HG03558 (cell line): ENCODE measurements at regions not wholly inside any gene's neighbourhood (a gene's known extent, or its start where the extent isn't known, plus 50 kb on each side); places are given as distances from the start of the nearest gene placed in this dataset.
"Not testable (repeated sequence)": the region's sequence is repeated elsewhere in the genome, so short reads cannot be mapped to it uniquely, and the experiment has no call there.

Experiments used
- ATAC-seq: cut with Tn5 transposase; IDR thresholded peaks from one replicate; pipeline ENCODE4 v1.9.1; 2021; ENCODE audit warnings: moderate number of reproducible peaks; ENCODE audit not compliant: unreplicated experiment; ENCODE audit errors: extremely low read depth

DNA sequence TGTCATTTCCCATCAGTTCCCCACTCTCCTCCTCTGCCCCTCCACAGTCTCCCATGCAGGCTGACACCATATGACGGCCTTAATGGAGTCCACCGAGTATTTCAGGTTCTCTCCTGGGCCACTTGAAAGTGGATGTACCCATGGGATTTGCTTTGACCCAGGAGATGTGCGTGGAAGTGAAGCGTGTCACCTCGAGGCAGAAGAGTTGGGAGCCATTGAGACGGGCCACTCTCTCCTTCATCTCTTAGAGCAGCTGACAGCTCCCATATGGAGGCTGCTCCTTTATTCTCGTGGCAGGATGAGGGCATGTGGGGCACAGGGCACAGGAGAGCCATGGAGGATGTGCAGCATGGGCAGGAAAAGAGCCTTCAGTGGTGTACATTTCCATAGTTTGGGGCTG is 144.7 kb upstream of the CRYM start:
- ATAC-seq: not testable (repeated sequence)

DNA sequence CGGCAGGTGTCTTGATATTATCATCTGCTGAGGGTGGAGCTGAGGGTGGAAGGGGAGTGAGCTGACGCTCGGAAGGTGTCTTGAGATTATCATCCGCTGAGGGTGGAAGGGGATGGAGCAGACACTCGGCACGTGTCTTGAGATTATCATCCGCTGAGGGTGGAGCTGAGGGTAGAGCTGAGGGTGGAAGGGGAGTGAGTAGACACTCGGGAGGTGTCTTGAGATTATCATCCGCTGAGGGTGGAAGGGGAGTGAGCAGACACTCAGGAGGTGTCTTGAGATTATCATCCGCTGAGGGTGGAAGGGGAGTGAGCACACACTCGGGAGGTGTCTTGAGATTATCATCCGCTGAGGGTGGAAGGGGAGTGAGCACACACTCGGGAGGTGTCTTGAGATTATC is 126.6 kb upstream of the CRYM start:
- ATAC-seq: not testable (repeated sequence)

DNA sequence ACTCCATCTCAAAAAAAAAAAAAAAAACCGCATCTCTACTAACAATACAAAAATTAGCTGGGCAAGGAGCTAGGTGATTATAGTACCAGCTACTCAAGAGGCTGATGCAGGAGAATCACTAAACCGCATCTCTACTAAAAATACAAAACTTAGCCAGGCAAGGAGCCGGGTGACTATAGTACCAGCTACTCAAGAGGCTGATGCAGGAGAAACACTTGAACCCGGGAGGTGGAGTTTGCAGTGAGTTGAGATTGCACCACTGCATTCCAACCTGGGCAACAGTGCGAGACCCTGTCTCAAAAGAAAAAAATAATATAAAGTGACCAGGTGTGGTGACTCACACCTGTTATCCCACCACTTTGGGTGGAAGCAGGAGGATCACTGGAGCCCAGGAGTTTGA is 119.8 kb upstream of the CRYM start:
- not testable (repeated sequence) for ATAC-seq

DNA sequence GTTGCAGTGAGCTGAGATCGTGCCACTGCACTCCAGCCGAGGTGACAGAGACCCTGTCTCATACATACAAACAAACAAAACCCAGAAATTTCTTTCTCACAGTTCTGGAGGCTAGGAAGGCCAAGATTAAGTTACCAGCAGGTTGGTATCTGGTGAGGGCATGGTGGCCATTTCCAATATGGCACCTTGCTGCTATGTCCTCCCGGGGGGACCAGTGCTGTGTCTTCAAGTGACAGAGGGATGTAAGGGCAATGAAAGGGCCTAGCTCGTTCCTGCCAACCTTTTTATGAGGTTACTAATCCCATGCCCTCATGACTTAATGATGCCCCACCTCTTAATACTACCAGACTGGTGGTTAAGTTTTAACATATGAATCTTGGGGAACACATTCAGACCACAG is 118.5 kb upstream of the CRYM start:
- ATAC-seq: not testable (repeated sequence)

DNA sequence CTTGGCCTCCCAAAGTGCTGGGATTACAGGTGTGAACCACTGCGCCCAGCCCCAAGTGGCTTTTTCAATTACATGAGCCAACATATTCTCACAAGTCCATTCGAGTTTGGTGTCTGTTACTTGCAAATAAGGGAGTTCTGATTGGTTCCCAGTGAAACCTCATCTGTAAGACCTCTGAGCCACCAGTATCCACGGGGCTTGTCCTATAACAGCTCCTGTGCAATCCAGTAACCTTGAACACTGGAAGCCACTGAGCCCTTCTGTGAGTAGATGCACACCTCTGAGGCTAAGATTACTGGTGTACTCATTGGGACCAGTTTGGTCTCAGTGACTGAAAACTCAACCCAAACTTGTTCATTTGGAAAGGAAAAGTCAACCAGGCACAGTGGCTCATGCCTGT is 112.5 kb upstream of the CRYM start:
- not testable (repeated sequence) for ATAC-seq

DNA sequence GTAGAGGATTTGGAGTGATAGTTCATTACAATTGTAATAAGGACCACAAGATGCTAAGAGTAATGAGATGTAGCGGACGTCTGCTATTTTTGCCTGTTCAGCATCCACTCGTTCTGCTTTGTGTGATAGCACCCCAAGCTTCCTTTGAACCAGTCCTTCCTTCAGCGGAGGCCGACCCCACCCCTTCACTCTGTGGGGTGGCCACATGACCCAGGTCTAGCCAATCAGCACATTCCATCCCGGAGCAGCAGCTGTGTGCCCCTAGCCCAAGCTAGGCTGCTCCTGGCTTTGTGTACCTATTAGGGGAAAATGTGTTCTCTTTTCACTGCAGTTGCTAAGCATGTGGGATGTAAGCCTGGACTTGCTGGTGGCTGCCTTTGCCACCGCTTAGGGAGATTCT is 111.8 kb upstream of the CRYM start:
- not testable (repeated sequence) for ATAC-seq

DNA sequence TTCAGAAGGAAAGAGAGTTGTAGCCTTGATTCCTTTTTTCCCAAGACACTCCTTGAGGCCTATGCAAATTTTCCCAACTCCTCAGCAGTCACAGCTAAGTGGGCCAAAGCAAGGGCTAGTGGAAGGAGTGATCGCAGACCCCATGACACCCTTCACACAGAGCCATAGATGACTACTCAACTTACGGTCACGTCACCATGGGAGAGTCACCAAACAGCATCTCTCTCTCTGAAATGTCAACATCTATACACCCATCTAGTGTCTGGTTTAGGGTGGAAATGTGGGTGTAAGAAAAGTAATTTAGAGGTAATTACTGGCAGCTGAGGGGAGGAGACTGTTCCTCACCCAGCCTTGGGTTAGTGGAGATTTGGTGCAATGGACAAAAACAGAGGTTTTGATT is 109.7 kb upstream of the CRYM start:
- ATAC-seq: not testable (repeated sequence)

DNA sequence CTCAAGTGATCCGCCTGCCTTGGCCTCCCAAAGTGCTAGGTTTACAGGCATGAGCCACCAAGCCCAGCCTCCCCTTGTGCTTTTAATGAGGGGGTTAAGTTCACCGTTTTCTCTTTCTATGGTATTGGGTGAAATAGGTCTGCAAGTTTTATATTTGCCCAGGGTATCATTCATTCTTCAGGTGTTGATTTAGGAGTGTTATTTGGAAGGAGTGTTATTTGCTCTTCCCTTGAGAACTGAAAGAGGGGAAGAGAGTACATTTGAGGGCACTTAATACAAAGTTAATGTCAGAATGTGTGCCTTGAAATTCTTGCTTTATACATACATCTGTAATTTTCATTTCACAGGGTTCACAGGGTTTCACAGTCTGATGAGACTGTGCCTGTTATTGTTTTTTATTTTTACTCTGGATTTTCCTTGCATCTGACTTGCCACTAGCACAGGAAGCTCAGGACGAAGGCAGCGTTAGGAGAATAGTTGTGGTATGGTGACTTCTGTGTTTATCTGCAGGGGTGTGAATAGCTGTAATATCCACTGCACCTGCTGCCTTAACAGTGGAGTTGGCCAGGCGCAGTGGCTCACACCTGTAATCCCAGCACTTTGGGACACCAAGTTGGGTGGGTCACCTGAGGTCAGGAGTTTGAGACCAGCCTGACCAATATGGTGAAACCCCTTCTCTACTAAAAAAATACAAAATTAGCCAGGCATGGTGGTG is 108.3 kb upstream of the CRYM start:
- ATAC-seq: not testable (repeated sequence)

DNA sequence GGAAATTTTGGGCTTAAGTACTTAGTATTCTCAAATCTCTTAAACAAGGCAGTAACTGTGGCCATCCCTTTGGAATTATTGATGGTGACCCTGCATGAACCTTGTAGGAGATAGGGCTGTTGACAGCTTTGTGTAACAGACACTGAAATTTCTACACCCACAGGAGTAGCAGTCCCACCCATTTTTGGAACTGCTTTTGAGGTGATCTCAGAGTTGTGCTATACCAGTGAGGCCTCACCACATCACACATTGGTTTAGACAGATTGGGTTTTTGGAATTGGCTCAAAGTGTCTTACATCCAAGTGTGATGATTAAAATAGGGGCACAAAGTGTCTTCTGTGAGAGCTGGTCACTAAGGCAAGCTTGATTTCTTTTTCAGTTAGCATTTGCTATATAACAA is 105.6 kb upstream of the CRYM start:
- ATAC-seq: not testable (repeated sequence)

DNA sequence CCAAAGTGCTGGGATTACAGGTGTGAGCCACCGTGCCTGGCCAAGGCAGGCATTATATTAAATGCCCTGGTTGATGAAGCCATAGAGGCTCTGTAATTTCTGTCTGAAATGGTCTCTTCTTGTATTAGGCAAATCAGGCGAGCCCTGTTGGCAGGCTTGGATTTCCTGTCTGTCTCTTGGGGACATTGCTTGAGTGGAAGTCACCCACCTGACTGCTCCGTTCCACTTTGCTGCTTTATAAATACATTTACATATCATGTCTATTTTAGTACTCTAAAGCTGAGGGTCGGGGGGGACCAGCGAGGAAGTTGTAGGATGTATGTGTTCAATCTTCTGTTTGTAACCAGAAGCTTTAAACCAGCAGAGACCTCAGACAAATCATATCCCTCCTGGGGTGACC is 101.6 kb upstream of the CRYM start:
- not testable (repeated sequence) for ATAC-seq

DNA sequence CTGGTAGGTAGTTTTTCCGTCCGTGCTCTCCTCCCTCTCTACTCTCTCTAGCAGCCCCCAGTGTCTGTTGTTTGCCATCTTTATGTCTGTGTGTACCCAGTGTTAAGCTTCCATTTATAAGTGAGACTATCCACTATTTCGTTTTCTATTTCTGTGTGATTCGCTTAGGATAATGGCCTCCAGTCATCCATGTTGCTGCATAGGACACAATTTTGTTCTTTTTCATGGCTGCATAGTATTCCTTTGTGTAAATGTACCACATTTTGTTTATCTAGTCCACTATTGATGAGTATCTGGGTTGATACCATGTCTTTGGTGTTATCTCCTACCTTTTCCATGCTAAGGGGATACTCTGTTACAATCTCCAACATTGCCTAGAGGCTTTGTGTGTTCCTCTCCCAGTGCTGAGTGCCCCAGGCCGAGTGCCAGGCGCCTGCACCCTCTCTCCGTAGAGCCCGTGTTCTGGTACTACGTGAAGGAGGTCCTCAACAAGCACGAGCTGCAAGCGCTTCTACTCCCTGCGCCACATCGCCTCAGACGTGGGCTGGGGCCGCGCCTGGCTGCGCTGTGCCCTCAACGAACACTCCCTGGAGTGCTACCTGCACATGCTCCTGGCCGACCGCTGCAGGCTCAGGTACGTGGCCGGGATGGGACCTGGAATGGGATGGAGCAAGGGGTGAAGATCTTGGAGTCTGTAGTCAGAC is 98.3 kb upstream of the CRYM start:
- not testable (repeated sequence) for ATAC-seq

DNA sequence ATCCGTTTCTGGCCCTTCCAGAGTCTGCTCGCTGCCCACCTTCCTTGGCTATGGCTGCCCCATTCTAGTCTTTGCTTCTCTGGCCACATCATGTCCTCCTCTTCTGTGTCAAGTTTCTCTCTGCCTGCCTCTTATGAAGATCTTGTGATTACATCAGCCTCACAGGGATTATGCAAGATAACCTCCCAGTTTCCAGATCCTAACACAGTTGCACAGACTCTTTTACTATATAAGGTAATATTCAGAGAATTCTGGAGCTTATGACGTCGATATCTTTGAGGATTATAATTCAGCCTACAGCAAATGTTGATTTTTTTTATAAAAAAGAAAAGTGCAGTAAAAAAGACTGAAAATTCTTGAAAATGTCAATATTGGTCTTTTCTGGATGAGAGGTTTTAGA is 97.2 kb upstream of the CRYM start:
- ATAC-seq: not testable (repeated sequence)

DNA sequence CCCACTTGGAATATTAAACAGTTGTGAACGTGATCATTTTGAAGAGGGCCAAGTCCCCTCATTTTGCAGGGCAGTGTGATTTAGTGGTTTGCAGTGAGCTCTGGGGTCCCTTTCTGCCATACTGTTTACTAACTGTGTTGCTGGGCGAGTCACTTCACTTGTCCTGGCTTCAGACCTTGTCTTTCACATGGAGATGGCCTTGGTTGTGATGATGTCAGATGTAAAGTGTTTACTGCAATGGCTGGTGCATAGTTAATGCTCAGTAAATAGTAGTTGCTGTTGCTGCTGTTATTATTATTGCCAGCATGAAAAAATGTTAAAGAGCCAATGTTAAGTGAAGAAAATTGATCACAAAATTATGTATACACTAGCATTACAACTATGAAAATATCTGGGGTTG is 95.4 kb upstream of the CRYM start:
- not testable (repeated sequence) for ATAC-seq

DNA sequence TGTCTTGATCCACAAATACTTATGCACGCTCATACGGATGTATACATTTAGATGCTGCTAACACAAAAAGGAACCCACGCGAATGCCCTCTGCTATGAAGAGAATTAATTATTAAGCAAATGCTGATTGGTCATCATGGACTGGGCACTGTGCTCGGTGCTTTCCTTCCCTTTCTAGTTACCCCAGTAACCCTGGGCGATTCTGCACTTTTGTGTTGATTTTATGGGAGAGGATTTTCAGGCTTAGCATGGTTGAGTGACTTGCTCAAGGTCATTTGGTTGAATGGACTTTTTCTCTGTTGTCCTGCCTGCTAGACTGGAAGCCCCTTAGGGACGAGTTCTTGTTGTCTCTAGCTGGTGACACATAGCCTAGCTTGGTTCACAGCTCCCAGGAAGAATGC is 94.8 kb upstream of the CRYM start:
- ATAC-seq: not testable (repeated sequence)

DNA sequence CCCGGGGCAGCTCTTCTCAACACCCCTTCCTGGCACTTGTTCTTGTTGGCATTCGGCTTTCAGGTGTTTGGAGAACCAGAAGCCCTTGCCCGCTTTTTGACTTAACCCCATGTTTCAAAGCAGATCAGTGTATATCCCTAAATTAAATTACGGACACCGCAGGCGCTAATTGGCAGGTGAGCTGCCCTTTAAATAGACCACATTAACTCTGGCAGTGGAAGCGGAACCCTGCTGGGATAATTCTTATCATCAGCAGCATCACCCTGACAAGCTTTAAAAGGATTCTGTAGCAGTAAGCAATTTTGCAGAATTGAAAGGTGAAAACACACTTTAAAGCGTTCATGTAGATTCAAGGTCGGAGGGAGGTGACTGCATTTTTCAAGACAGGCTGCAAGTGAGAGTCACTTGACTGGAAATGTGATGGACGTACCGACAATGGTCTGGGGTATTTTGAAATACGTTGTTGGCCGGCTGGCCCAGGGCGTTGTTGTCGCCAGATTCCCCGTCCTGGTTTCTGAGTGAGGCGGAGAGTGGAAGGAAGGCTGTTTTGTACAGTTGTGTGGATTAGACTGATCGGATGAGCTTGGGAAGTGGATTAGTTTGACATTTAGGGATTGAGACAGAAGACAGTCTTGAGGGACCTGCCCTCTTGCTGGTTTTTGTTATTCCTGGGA is 94.2 kb upstream of the CRYM start:
- not testable (repeated sequence) for ATAC-seq

DNA sequence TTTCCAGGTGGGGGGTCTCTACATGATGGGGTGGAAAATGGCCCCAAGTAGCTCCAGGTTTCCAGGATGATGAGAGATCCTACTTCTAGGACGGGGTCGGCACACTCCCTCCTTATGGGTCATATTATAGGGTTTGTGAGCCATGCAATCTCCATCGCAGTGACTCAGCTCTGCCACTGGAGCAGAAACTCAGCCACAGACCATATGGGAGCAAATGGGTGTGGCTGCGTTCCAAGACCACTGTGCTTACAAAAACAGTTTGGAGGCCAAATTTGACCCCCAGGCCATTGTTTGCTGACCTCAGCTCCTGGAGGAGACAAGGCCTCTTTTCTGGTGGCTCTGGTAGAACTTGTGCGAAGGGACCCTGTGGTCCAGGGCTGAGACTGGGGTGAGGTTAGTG is 92.7 kb upstream of the CRYM start:
- not testable (repeated sequence) for ATAC-seq

DNA sequence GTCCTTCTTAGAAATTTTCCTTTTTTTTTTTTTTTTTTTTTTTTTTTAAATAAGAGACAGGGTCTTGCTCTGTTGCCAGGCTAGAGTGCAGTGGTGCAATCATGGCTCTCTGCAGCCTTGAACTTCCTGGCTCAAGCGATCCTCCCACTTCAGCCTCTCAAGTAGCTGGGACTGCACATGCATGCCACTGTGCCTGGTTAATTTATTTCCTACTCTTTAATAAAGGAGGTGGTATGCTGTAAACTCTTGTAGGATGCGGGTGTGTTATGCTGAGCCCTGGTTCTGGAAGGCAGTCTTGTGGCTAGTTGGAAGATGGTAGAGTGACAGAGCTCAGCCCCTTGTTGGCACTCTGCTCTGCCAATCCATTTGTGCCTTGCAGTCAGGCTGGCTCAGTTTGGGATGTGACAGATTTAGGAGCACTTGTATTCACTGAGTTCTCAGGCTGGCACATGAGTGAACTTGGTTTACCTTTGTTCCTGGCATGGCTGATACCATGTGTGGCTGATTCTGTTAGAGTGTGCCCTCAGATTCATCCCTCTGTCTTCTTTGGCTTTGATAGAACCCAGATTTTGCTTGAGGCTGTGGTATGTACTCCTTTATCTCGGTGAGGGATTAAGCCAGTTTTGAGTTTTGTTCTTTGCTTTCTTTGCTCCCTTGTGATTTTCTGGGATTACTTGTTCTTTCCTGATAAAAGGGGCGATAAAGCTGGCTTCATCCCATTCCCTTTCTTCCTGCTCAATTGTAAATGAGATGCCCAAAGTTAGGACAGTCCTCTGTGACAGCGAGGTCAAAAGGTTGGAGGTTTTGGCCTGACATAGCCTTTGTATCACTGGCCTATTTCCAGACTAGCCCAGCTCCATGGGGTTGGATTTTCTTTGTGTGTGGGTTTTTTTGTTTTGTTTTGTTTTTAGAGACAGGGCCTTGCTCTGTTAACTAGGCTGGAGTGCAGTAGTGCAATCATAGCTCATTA is 91.2 kb upstream of the CRYM start:
- not testable (repeated sequence) for ATAC-seq

DNA sequence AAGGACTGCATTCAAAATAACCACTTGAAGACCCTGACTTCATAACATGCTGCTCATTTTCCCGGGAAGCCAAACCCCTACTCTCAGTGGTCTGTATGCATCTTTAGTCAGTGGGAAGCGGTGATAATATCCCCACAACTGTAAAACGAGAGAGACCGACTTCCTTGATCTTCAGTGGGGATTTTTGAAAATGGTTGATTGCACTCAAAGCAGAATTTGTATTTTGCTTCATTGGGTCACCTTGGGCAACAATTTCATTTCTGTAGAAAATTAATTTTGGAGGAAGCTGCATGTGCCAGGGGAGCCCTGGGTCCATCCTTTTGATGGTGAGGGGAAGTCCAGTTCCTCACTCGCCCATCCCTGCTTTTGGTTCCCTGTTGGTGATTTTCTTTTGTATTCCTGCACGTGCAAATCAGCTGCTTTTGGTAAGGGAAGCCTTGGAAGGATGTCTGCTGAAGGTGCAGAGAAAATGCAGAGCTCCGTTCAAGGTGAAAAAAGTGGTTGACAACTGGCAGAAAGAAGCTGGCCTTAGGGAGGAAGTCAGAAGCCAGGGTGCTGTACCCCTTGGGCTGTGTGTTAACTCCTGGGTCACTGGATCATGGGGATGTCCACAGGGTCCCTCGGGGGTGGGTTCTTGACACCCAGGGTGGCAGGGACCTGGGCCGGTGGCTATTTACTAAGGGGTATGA is 89.8 kb upstream of the CRYM start:
- ATAC-seq: not testable (repeated sequence)

DNA sequence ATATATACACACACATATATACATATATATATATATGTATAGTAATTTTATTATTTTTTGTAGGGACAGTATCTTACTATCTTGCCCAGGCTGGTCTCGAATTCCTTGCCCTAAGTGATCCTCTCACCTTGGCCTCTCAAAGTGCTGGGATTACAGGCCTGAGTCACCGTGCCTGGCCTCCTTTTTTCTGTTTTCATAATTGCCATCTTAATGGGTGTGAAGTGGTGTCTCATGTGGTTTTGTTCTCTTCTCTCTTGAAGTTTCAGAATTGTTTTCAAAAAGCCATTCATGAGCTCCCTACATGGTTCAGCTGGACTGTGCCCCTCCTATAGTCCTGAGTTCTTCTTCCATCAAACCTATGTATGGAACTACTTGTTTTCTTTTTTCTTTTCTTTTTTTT is 88.9 kb upstream of the CRYM start:
- ATAC-seq: not testable (repeated sequence)

DNA sequence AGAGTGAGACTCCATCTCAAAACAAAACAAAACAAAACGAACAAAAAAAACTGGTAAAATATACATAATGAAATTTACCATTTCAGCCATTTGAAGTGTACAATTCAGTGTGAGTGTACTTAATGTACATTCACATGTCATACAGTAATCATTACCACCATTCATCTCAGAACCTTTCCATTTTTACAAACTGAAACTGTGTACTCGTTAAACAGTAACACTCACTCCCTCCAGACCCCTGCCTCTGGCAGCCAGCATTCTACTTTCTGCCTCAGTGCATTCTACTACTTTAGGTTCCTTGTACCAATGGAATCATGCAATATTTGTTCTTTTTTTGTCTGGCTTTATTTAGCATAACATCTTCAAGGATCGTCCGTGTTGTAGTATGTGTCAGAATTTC is 87.5 kb upstream of the CRYM start:
- not testable (repeated sequence) for ATAC-seq
